Keratinocyte (primary cell): ENCODE measurements at regions not wholly inside any gene's neighbourhood (a gene's known extent, or its start where the extent isn't known, plus 50 kb on each side); places are given as distances from the start of the nearest gene placed in this dataset.

Source experiments
- DNase-seq: peaks from one replicate; pipeline ENCODE4 v3.0.0-alpha.2; 2011; ENCODE audit warnings: low read depth, missing footprints, low spot score
- FAIRE-seq: peaks from 2 replicates; lab custom pipeline; 2011; peaks lifted over from hg19 to GRCh38; lab: Jason Lieb, UNC
- H2AFZ ChIP-seq: 2 replicates; pipeline ENCODE4 v1.6.0; 2012; ENCODE audit warnings: low read length, control low read depth, inconsistent platforms; ENCODE audit not compliant: control insufficient read depth
- H3K27ac ChIP-seq: 2 replicates; pipeline ENCODE4 v1.5.1; 2011; ENCODE audit warnings: low read length; ENCODE audit not compliant: control insufficient read depth, insufficient read depth
- H3K27me3 ChIP-seq: 3 replicates; pipeline ENCODE4 v1.6.0; 2011; ENCODE audit warnings: low read length; ENCODE audit not compliant: control insufficient read depth, insufficient read depth; ENCODE audit errors: extremely low read depth
- H3K36me3 ChIP-seq, 2 experiments: 2 replicates in 1 of 2; 3 replicates in 1 of 2; pipeline ENCODE4 v1.5.1; 2011; ENCODE audit warnings: low read length in 2 of 2, mild to moderate bottlenecking in 1 of 2; ENCODE audit not compliant: control insufficient read depth in 2 of 2, insufficient read depth in 2 of 2; ENCODE audit errors: extremely low read depth in 1 of 2
- H3K4me1 ChIP-seq: 3 replicates; pipeline ENCODE4 v1.5.1; 2011; ENCODE audit warnings: low read length; ENCODE audit not compliant: control insufficient read depth, insufficient read depth; ENCODE audit errors: extremely low read depth
- H3K4me2 ChIP-seq: 3 replicates; pipeline ENCODE4 v1.6.0; 2011; ENCODE audit warnings: low read depth, low read length; ENCODE audit not compliant: control insufficient read depth, insufficient read depth; ENCODE audit errors: extremely low read depth
- H3K4me3 ChIP-seq, 3 experiments: fragments of 200-600 bp in 1 of 3; sonication (generic) in 1 of 3; 2 replicates in 2 of 3; 3 replicates in 1 of 3; pipeline ENCODE4 v1.5.1; 2011 to 2016; ENCODE audit warnings: low read length in 3 of 3, mild to moderate bottlenecking in 3 of 3, control low read depth in 2 of 3, inconsistent platforms in 1 of 3, low read depth in 1 of 3, mixed read lengths in 1 of 3, mixed run types in 1 of 3, moderate library complexity in 1 of 3; ENCODE audit not compliant: control insufficient read depth in 2 of 3, insufficient read depth in 2 of 3; ENCODE audit errors: extremely low read depth in 1 of 3
- H3K79me2 ChIP-seq: 2 replicates; pipeline ENCODE4 v1.6.0; 2012; ENCODE audit warnings: low read length; ENCODE audit not compliant: control insufficient read depth, insufficient read depth
- H3K9ac ChIP-seq: 3 replicates; pipeline ENCODE4 v1.6.0; 2011; ENCODE audit warnings: low read length; ENCODE audit not compliant: control insufficient read depth, insufficient read depth; ENCODE audit errors: extremely low read depth
- H3K9me1 ChIP-seq: 3 replicates; pipeline ENCODE4 v1.6.0; 2011; ENCODE audit warnings: low read length; ENCODE audit not compliant: control insufficient read depth, insufficient read depth; ENCODE audit errors: extremely low read depth
- H3K9me3 ChIP-seq: 2 replicates; pipeline ENCODE4 v1.5.1; 2012; ENCODE audit warnings: low read depth, low read length; ENCODE audit not compliant: control insufficient read depth
- H4K20me1 ChIP-seq: 3 replicates; pipeline ENCODE4 v1.6.0; 2011; ENCODE audit warnings: low read length; ENCODE audit not compliant: control insufficient read depth, insufficient read depth; ENCODE audit errors: extremely low read depth
- CTCF ChIP-seq, 3 experiments: IDR thresholded peaks in 1 of 3; conservative IDR thresholded peaks in 1 of 3; optimal IDR thresholded peaks in 1 of 3; 2 replicates in 2 of 3; 3 replicates in 1 of 3; pipeline versions ENCODE3 to v1.5.1; 2011; ENCODE audit warnings: low read length in 3 of 3, mild to moderate bottlenecking in 3 of 3, moderate library complexity in 2 of 3, control low read depth in 1 of 3, inconsistent platforms in 1 of 3; ENCODE audit not compliant: insufficient read depth in 2 of 3; ENCODE audit errors: extremely low read depth in 1 of 3
- EZH2 ChIP-seq: IDR thresholded peaks from one replicate; pipeline ENCODE4 v1.6.1; 2012; ENCODE audit warnings: inconsistent platforms, mild to moderate bottlenecking, low read length, moderate library complexity
- dilution Hi-C: fragments of 300-500 bp; cut with MboI; formaldehyde crosslinking; loops from one replicate; pipeline ENCODE4 v1.7.0; 2020; ENCODE audit warnings: low sequenced_read_pairs; ENCODE audit not compliant: extremely low pct_ligation_motif_present

- FAIRE-seq (no peak), DNase-seq (no peak)
- no peak for TF ChIP-seq EZH2
- no peak for TF ChIP-seq CTCF (optimal IDR thresholded peaks at IDR 0.05 in 1 of 3, IDR thresholded peaks at IDR 0.05 in 1 of 3, conservative IDR thresholded peaks at IDR 0.05 in 1 of 3; ENCODE audit: extremely low read depth in 1 of 3, insufficient read depth in 2 of 3, low read length in 3 of 3)
- Histone ChIP-seq H3K36me3 (no peaks in the 10 kb centered on the region), H4K20me1 (no peaks in the 10 kb centered on the region), H3K79me2 (no peaks in the 10 kb centered on the region), H3K4me2 (no peak overlapping the region), H3K4me1 (no peaks in the 10 kb centered on the region), H3K27ac (no peak overlapping the region), H2AFZ (no peak overlapping the region), H3K9ac (no peak overlapping the region), H3K9me3 (no peaks in the 10 kb centered on the region), H3K9me1 (no peaks in the 10 kb centered on the region), H3K27me3 (peaks cover 4% of the 10 kb centered on the region), H3K4me3 (no peak overlapping the region)
- dilution Hi-C loops, result no loop called here
Observed at GRCh38 chr9:134967547-134967930, 49.8 kb upstream of the FCN1 start.

- TF ChIP-seq CTCF (optimal IDR thresholded peaks at IDR 0.05 in 1 of 3, IDR thresholded peaks at IDR 0.05 in 1 of 3, conservative IDR thresholded peaks at IDR 0.05 in 1 of 3; ENCODE audit: extremely low read depth in 1 of 3, insufficient read depth in 2 of 3, low read length in 3 of 3), result no peak
- TF ChIP-seq EZH2, result no peak
- no peak for FAIRE-seq
- no peak overlapping the region for H2AFZ ChIP-seq
- no peak for DNase-seq
- no peak overlapping the region for H3K4me2 ChIP-seq
- no peaks in the 10 kb centered on the region for H3K9me1 ChIP-seq
- no peak overlapping the region for H3K9ac ChIP-seq
- no peak overlapping the region for H3K4me3 ChIP-seq
- dilution Hi-C loops, result no loop called here
- H3K27me3 ChIP-seq, result peaks cover 4% of the 10 kb centered on the region
- no peaks in the 10 kb centered on the region for H3K79me2 ChIP-seq
- H3K36me3 ChIP-seq, result no peaks in the 10 kb centered on the region
- H3K27ac ChIP-seq, result no peak overlapping the region
- H4K20me1 ChIP-seq, result no peaks in the 10 kb centered on the region
- H3K9me3 ChIP-seq, result no peaks in the 10 kb centered on the region
- H3K4me1 ChIP-seq, result no peaks in the 10 kb centered on the region
Observed at GRCh38 chr9:134968011-134968822, 50.5 kb upstream of the FCN1 start.
